ENCODE measurements at regions not wholly inside any gene's neighbourhood (a gene's known extent, or its start where the extent isn't known, plus 50 kb on each side); places are given as distances from the start of the nearest gene placed in this dataset.

DNA sequence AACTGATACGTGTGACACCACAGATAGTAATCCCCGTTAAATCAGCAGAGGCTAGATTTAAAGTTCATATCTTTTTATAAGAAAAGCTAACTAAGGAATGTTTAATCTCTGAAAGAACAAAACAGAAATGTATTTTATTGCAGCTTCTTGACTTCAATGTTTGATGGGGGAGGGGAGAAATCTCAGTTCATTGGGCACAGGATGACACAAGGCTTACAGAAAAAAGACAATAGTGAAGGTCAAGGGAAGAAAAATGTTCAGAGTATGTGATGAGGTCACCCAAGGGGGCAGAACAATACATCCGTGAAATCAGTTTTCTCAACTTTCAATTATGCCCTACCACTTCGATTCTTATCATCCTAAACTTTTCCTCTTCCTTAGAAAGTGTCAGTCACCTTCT is 102.9 kb downstream of the ELAPOR2 start:
- TF ChIP-seq POLR2A (IDR thresholded peaks at IDR 0.05; ENCODE audit: borderline replicate concordance, extremely low read depth, insufficient read depth, insufficient read length) (no peak), EGR1 (IDR thresholded peaks at IDR 0.05; ENCODE audit: low read depth) (no peak), SIN3A (IDR thresholded peaks at IDR 0.05; ENCODE audit: low read depth) (no peak), POLR2AphosphoS5 (IDR thresholded peaks at IDR 0.05; ENCODE audit: low read depth, low read length) (no peak), EZH2phosphoT487 (IDR thresholded peaks at IDR 0.05; ENCODE audit: borderline replicate concordance) (no peak), SP1 (IDR thresholded peaks at IDR 0.05; ENCODE audit: low read depth) (no peak), TCF7L2 (IDR thresholded peaks at IDR 0.05; ENCODE audit: borderline replicate concordance, extremely low read depth, insufficient read depth, insufficient read length) (no peak)
- TF ChIP-seq, protein P1, sequence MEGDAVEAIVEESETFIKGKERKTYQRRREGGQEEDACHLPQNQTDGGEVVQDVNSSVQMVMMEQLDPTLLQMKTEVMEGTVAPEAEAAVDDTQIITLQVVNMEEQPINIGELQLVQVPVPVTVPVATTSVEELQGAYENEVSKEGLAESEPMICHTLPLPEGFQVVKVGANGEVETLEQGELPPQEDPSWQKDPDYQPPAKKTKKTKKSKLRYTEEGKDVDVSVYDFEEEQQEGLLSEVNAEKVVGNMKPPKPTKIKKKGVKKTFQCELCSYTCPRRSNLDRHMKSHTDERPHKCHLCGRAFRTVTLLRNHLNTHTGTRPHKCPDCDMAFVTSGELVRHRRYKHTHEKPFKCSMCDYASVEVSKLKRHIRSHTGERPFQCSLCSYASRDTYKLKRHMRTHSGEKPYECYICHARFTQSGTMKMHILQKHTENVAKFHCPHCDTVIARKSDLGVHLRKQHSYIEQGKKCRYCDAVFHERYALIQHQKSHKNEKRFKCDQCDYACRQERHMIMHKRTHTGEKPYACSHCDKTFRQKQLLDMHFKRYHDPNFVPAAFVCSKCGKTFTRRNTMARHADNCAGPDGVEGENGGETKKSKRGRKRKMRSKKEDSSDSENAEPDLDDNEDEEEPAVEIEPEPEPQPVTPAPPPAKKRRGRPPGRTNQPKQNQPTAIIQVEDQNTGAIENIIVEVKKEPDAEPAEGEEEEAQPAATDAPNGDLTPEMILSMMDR (IDR thresholded peaks at IDR 0.05 in 2 of 3, conservative IDR thresholded peaks at IDR 0.05 in 1 of 3; ENCODE audit: borderline replicate concordance in 1 of 3, insufficient read depth in 1 of 3, low read depth in 2 of 3, low read length in 2 of 3) = no peak
- TF ChIP-seq, protein P2, sequence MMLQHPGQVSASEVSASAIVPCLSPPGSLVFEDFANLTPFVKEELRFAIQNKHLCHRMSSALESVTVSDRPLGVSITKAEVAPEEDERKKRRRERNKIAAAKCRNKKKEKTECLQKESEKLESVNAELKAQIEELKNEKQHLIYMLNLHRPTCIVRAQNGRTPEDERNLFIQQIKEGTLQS (IDR thresholded peaks at IDR 0.05) = no peak
- TF ChIP-seq, protein P3, sequence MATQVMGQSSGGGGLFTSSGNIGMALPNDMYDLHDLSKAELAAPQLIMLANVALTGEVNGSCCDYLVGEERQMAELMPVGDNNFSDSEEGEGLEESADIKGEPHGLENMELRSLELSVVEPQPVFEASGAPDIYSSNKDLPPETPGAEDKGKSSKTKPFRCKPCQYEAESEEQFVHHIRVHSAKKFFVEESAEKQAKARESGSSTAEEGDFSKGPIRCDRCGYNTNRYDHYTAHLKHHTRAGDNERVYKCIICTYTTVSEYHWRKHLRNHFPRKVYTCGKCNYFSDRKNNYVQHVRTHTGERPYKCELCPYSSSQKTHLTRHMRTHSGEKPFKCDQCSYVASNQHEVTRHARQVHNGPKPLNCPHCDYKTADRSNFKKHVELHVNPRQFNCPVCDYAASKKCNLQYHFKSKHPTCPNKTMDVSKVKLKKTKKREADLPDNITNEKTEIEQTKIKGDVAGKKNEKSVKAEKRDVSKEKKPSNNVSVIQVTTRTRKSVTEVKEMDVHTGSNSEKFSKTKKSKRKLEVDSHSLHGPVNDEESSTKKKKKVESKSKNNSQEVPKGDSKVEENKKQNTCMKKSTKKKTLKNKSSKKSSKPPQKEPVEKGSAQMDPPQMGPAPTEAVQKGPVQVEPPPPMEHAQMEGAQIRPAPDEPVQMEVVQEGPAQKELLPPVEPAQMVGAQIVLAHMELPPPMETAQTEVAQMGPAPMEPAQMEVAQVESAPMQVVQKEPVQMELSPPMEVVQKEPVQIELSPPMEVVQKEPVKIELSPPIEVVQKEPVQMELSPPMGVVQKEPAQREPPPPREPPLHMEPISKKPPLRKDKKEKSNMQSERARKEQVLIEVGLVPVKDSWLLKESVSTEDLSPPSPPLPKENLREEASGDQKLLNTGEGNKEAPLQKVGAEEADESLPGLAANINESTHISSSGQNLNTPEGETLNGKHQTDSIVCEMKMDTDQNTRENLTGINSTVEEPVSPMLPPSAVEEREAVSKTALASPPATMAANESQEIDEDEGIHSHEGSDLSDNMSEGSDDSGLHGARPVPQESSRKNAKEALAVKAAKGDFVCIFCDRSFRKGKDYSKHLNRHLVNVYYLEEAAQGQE (IDR thresholded peaks at IDR 0.05; ENCODE audit: low read depth) = no peak
- TF ChIP-seq, protein P4, sequence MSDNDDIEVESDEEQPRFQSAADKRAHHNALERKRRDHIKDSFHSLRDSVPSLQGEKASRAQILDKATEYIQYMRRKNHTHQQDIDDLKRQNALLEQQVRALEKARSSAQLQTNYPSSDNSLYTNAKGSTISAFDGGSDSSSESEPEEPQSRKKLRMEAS (IDR thresholded peaks at IDR 0.05) = no peak

Data from HCT116 (cell line).